IMR-90 (cell line): ENCODE measurements at regions not wholly inside any gene's neighbourhood (a gene's known extent, or its start where the extent isn't known, plus 50 kb on each side); places are given as distances from the start of the nearest gene placed in this dataset.

Experiments
- BHLHE40 ChIP-seq: fragments of 150-350 bp; IDR thresholded peaks from 2 replicates; pipeline ENCODE4 v1.6.1; 2016; ENCODE audit warnings: mild to moderate bottlenecking, low read depth, low read length
- CEBPB ChIP-seq: IDR thresholded peaks from 2 replicates; pipeline ENCODE4 v1.6.1; 2012; ENCODE audit warnings: low read depth, low read length, improper control_type of control experiment
- FOS ChIP-seq: fragments of 150-350 bp; IDR thresholded peaks from 2 replicates; pipeline ENCODE4 v1.6.1; 2016; ENCODE audit warnings: low read depth, low read length
- MAFK ChIP-seq: IDR thresholded peaks from 2 replicates; pipeline ENCODE4 v1.6.1; 2012; ENCODE audit warnings: low read depth, low read length, improper control_type of control experiment
- MAZ ChIP-seq: IDR thresholded peaks from 2 replicates; pipeline ENCODE4 v1.6.1; 2012; ENCODE audit warnings: low read depth, mild to moderate bottlenecking, low read length, improper control_type of control experiment, moderate library complexity, borderline replicate concordance
- MXI1 ChIP-seq: IDR thresholded peaks from 2 replicates; pipeline ENCODE4 v1.6.1; 2012; ENCODE audit warnings: low read depth, mild to moderate bottlenecking, low read length, moderate library complexity, borderline replicate concordance
- NFE2L2 ChIP-seq: fragments of 150-350 bp; IDR thresholded peaks from 2 replicates; pipeline ENCODE4 v1.6.1; 2016; ENCODE audit warnings: low read depth, mild to moderate bottlenecking, low read length
- POLR2A ChIP-seq: IDR thresholded peaks from 2 replicates; pipeline ENCODE4 v1.6.1; 2012; ENCODE audit warnings: mild to moderate bottlenecking, low read depth, low read length
- RAD21 ChIP-seq: IDR thresholded peaks from 2 replicates; pipeline ENCODE4 v1.6.1; 2012; ENCODE audit warnings: low read length, improper control_type of control experiment
- RCOR1 ChIP-seq: IDR thresholded peaks from 2 replicates; pipeline ENCODE4 v1.6.1; 2012; ENCODE audit warnings: mild to moderate bottlenecking, low read length, improper control_type of control experiment; ENCODE audit not compliant: insufficient replicate concordance
- RFX5 ChIP-seq: IDR thresholded peaks from 2 replicates; pipeline ENCODE4 v1.8.0; 2012; ENCODE audit warnings: low read depth, mild to moderate bottlenecking, low read length, moderate library complexity
- SMC3 ChIP-seq: fragments of 150-350 bp; IDR thresholded peaks from 2 replicates; pipeline ENCODE4 v1.6.1; 2016; ENCODE audit warnings: low read depth, mild to moderate bottlenecking, antibody characterized with exemption, low read length, moderate library complexity
- TF ChIP-seq, protein P1 (sequence below): conservative IDR thresholded peaks from 2 replicates; pipeline ENCODE4 v1.5.1; 2012; ENCODE audit warnings: mild to moderate bottlenecking, low read depth, low read length, improper control_type of control experiment
- TF ChIP-seq, protein P2 (sequence below): fragments of 150-350 bp; IDR thresholded peaks from 2 replicates; pipeline ENCODE4 v1.6.1; 2017; ENCODE audit warnings: mild to moderate bottlenecking, antibody characterized with exemption, low read length, low read depth

DNA sequence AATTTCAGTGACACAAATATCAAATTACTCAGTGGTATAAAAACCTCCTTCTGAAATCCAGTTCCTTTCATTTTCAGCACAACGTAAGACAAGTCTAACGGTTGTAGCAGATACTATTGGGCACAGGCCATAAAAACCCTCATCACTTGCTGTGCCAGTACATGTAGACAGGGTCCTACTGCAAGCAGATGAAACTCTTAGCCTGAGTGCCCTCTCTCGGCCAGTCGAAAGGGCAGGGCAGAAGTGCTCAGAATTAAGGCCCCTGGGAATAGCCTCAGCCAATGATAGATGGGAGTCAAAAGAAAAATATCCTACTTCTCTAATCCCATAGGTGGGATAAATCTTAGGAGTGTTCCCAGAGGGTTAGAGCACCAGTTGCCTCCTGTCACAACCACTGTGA, 168.5 kb upstream of the FER start:
- TF ChIP-seq POLR2A: no peak
- TF ChIP-seq, protein P1, sequence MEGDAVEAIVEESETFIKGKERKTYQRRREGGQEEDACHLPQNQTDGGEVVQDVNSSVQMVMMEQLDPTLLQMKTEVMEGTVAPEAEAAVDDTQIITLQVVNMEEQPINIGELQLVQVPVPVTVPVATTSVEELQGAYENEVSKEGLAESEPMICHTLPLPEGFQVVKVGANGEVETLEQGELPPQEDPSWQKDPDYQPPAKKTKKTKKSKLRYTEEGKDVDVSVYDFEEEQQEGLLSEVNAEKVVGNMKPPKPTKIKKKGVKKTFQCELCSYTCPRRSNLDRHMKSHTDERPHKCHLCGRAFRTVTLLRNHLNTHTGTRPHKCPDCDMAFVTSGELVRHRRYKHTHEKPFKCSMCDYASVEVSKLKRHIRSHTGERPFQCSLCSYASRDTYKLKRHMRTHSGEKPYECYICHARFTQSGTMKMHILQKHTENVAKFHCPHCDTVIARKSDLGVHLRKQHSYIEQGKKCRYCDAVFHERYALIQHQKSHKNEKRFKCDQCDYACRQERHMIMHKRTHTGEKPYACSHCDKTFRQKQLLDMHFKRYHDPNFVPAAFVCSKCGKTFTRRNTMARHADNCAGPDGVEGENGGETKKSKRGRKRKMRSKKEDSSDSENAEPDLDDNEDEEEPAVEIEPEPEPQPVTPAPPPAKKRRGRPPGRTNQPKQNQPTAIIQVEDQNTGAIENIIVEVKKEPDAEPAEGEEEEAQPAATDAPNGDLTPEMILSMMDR: no peak
- no peak for TF ChIP-seq MXI1
- no peak for TF ChIP-seq RCOR1
- no peak for TF ChIP-seq FOS
- TF ChIP-seq, protein P2, sequence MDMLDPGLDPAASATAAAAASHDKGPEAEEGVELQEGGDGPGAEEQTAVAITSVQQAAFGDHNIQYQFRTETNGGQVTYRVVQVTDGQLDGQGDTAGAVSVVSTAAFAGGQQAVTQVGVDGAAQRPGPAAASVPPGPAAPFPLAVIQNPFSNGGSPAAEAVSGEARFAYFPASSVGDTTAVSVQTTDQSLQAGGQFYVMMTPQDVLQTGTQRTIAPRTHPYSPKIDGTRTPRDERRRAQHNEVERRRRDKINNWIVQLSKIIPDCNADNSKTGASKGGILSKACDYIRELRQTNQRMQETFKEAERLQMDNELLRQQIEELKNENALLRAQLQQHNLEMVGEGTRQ: no peak
- no peak for TF ChIP-seq CEBPB
- no peak for TF ChIP-seq SMC3
- TF ChIP-seq MAZ: no peak
- TF ChIP-seq MAFK: no peak
- TF ChIP-seq RFX5: no peak
- TF ChIP-seq NFE2L2: no peak
- TF ChIP-seq RAD21: no peak
- TF ChIP-seq BHLHE40: no peak
